ENCODE measurements at regions not wholly inside any gene's neighbourhood (a gene's known extent, or its start where the extent isn't known, plus 50 kb on each side); places are given as distances from the start of the nearest gene placed in this dataset.

- TF ChIP-seq CTCF (conservative IDR thresholded peaks at IDR 0.05; ENCODE audit: low read length) (no peak), EZH2phosphoT487 (IDR thresholded peaks at IDR 0.05; ENCODE audit: borderline replicate concordance) (no peak)
Measured at GRCh38 chr4:31051151-31051550, 331.0 kb downstream of the PCDH7 start.

Data from Loucy (cell line).